HEK293 (cell line): ENCODE measurements at regions not wholly inside any gene's neighbourhood (a gene's known extent, or its start where the extent isn't known, plus 50 kb on each side); places are given as distances from the start of the nearest gene placed in this dataset.

ENCODE experiments used
- CTCF ChIA-PET: fragments of 350-600 bp; formaldehyde crosslinking; extraction: SDS; loops from one replicate; lab custom pipeline; 2021; ENCODE audit warnings: antibody characterized with exemption; lab: Yijun Ruan, JAX
- POLR2A ChIA-PET: fragments of 300-600 bp; formaldehyde crosslinking; extraction: SDS; loops from one replicate; lab custom pipeline; 2020; ENCODE audit warnings: antibody characterized with exemption, inconsistent platforms; lab: Yijun Ruan, JAX
- H3K27ac ChIP-seq: fragments of 200-500 bp; sonication (Bioruptor generic); 2 replicates; pipeline ENCODE4 v1.5.1; 2014; ENCODE audit warnings: low read depth, low read length, control low read depth, inconsistent platforms; ENCODE audit errors: extremely low read depth
- H3K36me3 ChIP-seq, 2 experiments: fragments of 200-500 bp in 1 of 2; sonication (Bioruptor generic) in 1 of 2; 1 replicate in 1 of 2; 2 replicates in 1 of 2; pipeline ENCODE4 v1.5.1; 2014 to 2017; ENCODE audit warnings: inconsistent platforms in 2 of 2, low read length in 2 of 2; ENCODE audit not compliant: control insufficient read depth in 2 of 2, insufficient read depth in 1 of 2
- H3K4me1 ChIP-seq: fragments of 200-500 bp; sonication (Bioruptor generic); 2 replicates; pipeline ENCODE4 v1.5.1; 2014; ENCODE audit warnings: mild to moderate bottlenecking, low read length, inconsistent platforms; ENCODE audit not compliant: control insufficient read depth, insufficient read depth
- H3K4me3 ChIP-seq: 2 replicates; pipeline ENCODE4 v1.5.1; 2011; ENCODE audit warnings: low read depth, mild to moderate bottlenecking, control low read depth, low read length, moderate library complexity
- H3K9me3 ChIP-seq: fragments of 200-500 bp; sonication (Bioruptor generic); 2 replicates; pipeline ENCODE4 v1.5.1; 2014; ENCODE audit warnings: low read depth, low read length, inconsistent platforms; ENCODE audit not compliant: control insufficient read depth, insufficient read depth
- AEBP2 ChIP-seq: fragments of 450-650 bp; formaldehyde crosslinking; IDR thresholded peaks from 2 replicates; pipeline ENCODE4 v1.5.1; 2016; ENCODE audit warnings: missing biosample characterization, missing genetic modification characterization, borderline replicate concordance
- HOXC10 ChIP-seq: sonication (generic); formaldehyde crosslinking; IDR thresholded peaks from 2 replicates; pipeline ENCODE4 v1.8.1; 2023; ENCODE audit warnings: mild to moderate bottlenecking, missing genetic modification reagents
- PRDM1 ChIP-seq: fragments of 450-650 bp; formaldehyde crosslinking; IDR thresholded peaks from 2 replicates; pipeline ENCODE4; 2016; ENCODE audit warnings: missing biosample characterization, missing genetic modification characterization
- RBAK ChIP-seq: fragments of 450-650 bp; formaldehyde crosslinking; IDR thresholded peaks from 2 replicates; pipeline ENCODE4 v1.5.1; 2016; ENCODE audit warnings: missing biosample characterization, missing genetic modification characterization
- SP2 ChIP-seq: fragments of 450-650 bp; formaldehyde crosslinking; IDR thresholded peaks from 2 replicates; pipeline ENCODE4 v1.5.1; 2016; ENCODE audit warnings: missing biosample characterization, missing genetic modification characterization
- SP3 ChIP-seq: fragments of 450-650 bp; formaldehyde crosslinking; IDR thresholded peaks from 2 replicates; pipeline ENCODE4 v1.5.1; 2016; ENCODE audit warnings: missing biosample characterization, missing genetic modification characterization
- TRIM28 ChIP-seq: IDR thresholded peaks from 2 replicates; pipeline ENCODE4 v1.6.1; 2011; ENCODE audit warnings: low read length, control low read depth, borderline replicate concordance
- ZBTB8A ChIP-seq: fragments of 450-650 bp; formaldehyde crosslinking; IDR thresholded peaks from 2 replicates; pipeline ENCODE4 v1.5.1; 2016; ENCODE audit warnings: missing biosample characterization, missing genetic modification characterization
- ZFP41 ChIP-seq: fragments of 450-650 bp; formaldehyde crosslinking; IDR thresholded peaks from 2 replicates; pipeline ENCODE4 v1.5.1; 2016; ENCODE audit warnings: missing biosample characterization, missing genetic modification characterization, borderline replicate concordance
- ZNF248 ChIP-seq: fragments of 450-650 bp; formaldehyde crosslinking; IDR thresholded peaks from 2 replicates; pipeline ENCODE4 v1.5.1; 2017; ENCODE audit warnings: missing biosample characterization, missing genetic modification characterization
- ZNF274 ChIP-seq, 2 experiments: fragments of 200-500 bp in 1 of 2; fragments of 450-650 bp in 1 of 2; sonication (Bioruptor generic) in 1 of 2; formaldehyde crosslinking in 1 of 2; IDR thresholded peaks; 2 replicates each; pipeline versions ENCODE4 v1.5.1 to v1.6.1; 2014 to 2016; ENCODE audit warnings: borderline replicate concordance in 1 of 2, inconsistent platforms in 1 of 2, low read length in 1 of 2, missing biosample characterization in 1 of 2, missing genetic modification characterization in 1 of 2
- ZNF292 ChIP-seq: fragments of 450-650 bp; formaldehyde crosslinking; IDR thresholded peaks from 2 replicates; pipeline ENCODE4 v1.5.1; 2016; ENCODE audit warnings: low read depth, missing biosample characterization, missing genetic modification characterization, borderline replicate concordance
- ZNF473 ChIP-seq: fragments of 450-650 bp; formaldehyde crosslinking; IDR thresholded peaks from 2 replicates; pipeline ENCODE4 v1.5.1; 2017; ENCODE audit warnings: missing biosample characterization, missing genetic modification characterization
- ZNF558 ChIP-seq: fragments of 450-650 bp; formaldehyde crosslinking; IDR thresholded peaks from 2 replicates; pipeline ENCODE4 v1.5.1; 2016; ENCODE audit warnings: missing biosample characterization, missing genetic modification characterization
- ZNF610 ChIP-seq: fragments of 450-650 bp; formaldehyde crosslinking; IDR thresholded peaks from 2 replicates; pipeline ENCODE4 v1.5.1; 2016; ENCODE audit warnings: missing biosample characterization, missing genetic modification characterization, borderline replicate concordance
- ZNF701 ChIP-seq: fragments of 450-650 bp; formaldehyde crosslinking; IDR thresholded peaks from 2 replicates; pipeline ENCODE4 v1.5.1; 2016; ENCODE audit warnings: missing biosample characterization, missing genetic modification characterization
- ZSCAN5A ChIP-seq: fragments of 450-650 bp; formaldehyde crosslinking; IDR thresholded peaks from 2 replicates; pipeline ENCODE4 v1.5.1; 2016; ENCODE audit warnings: missing biosample characterization, missing genetic modification characterization
- TF ChIP-seq, protein P1 (sequence below): fragments of 450-650 bp; formaldehyde crosslinking; IDR thresholded peaks from 2 replicates; pipeline ENCODE4 v1.5.1; 2017; ENCODE audit warnings: missing biosample characterization, missing genetic modification characterization
- TF ChIP-seq, protein P2 (sequence below): fragments of 450-650 bp; formaldehyde crosslinking; IDR thresholded peaks from 2 replicates; pipeline ENCODE4 v1.5.1; 2017; ENCODE audit warnings: missing biosample characterization, missing genetic modification characterization
- TF ChIP-seq, protein P3 (sequence below): fragments of 450-650 bp; formaldehyde crosslinking; IDR thresholded peaks from 2 replicates; pipeline ENCODE4 v1.5.1; 2016; ENCODE audit warnings: missing biosample characterization, missing genetic modification characterization

- TF ChIP-seq, protein P1, sequence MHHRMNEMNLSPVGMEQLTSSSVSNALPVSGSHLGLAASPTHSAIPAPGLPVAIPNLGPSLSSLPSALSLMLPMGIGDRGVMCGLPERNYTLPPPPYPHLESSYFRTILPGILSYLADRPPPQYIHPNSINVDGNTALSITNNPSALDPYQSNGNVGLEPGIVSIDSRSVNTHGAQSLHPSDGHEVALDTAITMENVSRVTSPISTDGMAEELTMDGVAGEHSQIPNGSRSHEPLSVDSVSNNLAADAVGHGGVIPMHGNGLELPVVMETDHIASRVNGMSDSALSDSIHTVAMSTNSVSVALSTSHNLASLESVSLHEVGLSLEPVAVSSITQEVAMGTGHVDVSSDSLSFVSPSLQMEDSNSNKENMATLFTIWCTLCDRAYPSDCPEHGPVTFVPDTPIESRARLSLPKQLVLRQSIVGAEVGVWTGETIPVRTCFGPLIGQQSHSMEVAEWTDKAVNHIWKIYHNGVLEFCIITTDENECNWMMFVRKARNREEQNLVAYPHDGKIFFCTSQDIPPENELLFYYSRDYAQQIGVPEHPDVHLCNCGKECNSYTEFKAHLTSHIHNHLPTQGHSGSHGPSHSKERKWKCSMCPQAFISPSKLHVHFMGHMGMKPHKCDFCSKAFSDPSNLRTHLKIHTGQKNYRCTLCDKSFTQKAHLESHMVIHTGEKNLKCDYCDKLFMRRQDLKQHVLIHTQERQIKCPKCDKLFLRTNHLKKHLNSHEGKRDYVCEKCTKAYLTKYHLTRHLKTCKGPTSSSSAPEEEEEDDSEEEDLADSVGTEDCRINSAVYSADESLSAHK (tag by site-specific recombination), result no peak
Observed at GRCh38 chr2:161095314-161095713, 64.9 kb upstream of the TANK start (continued).

DNA sequence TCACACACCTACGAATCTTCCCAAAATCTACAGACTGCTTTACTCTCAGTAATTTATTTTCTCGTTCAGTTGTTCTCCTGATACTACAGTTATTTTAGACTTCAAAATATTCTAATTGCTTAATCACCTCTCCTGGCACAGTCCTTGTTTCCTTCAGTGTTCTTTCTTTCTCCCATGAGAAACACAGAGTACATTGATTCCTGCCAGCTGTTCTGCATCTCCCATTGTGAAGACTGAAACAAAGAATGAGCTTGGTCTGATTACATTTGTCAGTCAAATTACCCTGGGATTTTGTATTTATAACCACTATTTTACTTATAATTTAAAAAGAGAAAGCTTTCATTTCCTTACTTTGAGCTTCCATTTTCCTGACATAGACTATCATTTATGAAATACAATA lies 63.9 kb upstream of the TANK start:
- TF ChIP-seq PRDM1 (tag by site-specific recombination), result no peak
- no peak for TF ChIP-seq ZNF248 (tag by site-specific recombination)
- TF ChIP-seq ZSCAN5A (tag by site-specific recombination), result no peak
- no peak for TF ChIP-seq ZNF701 (tag by site-specific recombination)
- no peak for TF ChIP-seq ZNF610 (tag by site-specific recombination)
- no peak for TF ChIP-seq SP2 (tag by site-specific recombination)
- no peak for TF ChIP-seq HOXC10 (CRISPR knock-in tag)
- TF ChIP-seq RBAK (tag by site-specific recombination), result no peak
- TF ChIP-seq, protein P2, sequence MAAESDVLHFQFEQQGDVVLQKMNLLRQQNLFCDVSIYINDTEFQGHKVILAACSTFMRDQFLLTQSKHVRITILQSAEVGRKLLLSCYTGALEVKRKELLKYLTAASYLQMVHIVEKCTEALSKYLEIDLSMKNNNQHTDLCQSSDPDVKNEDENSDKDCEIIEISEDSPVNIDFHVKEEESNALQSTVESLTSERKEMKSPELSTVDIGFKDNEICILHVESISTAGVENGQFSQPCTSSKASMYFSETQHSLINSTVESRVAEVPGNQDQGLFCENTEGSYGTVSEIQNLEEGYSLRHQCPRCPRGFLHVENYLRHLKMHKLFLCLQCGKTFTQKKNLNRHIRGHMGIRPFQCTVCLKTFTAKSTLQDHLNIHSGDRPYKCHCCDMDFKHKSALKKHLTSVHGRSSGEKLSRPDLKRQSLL (tag by site-specific recombination), result no peak
- TF ChIP-seq ZNF292, result no peak
- TF ChIP-seq AEBP2 (tag by site-specific recombination), result no peak
- TF ChIP-seq ZNF274 (IDR thresholded peaks at IDR 0.05; ENCODE audit: low read length), result no peak
- TF ChIP-seq ZNF274 (tag by site-specific recombination; IDR thresholded peaks at IDR 0.05; ENCODE audit: borderline replicate concordance), result no peak
- TF ChIP-seq TRIM28, result no peak
- TF ChIP-seq ZNF558, result no peak
- TF ChIP-seq SP3 (tag by site-specific recombination), result no peak
- TF ChIP-seq, protein P3, sequence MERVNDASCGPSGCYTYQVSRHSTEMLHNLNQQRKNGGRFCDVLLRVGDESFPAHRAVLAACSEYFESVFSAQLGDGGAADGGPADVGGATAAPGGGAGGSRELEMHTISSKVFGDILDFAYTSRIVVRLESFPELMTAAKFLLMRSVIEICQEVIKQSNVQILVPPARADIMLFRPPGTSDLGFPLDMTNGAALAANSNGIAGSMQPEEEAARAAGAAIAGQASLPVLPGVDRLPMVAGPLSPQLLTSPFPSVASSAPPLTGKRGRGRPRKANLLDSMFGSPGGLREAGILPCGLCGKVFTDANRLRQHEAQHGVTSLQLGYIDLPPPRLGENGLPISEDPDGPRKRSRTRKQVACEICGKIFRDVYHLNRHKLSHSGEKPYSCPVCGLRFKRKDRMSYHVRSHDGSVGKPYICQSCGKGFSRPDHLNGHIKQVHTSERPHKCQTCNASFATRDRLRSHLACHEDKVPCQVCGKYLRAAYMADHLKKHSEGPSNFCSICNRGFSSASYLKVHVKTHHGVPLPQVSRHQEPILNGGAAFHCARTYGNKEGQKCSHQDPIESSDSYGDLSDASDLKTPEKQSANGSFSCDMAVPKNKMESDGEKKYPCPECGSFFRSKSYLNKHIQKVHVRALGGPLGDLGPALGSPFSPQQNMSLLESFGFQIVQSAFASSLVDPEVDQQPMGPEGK, result no peak
- no peak for TF ChIP-seq ZNF473 (tag by site-specific recombination)
- no peak for TF ChIP-seq ZFP41 (tag by site-specific recombination)
- no peak for TF ChIP-seq ZBTB8A
- CTCF ChIA-PET, result interaction anchor here (1.4 kb wide), 1 partner anchor 33 kb away, joined by 3 read pairs; no protein-coding TSS in a partner anchor
- H3K36me3 ChIP-seq, result no peaks in the 10 kb centered on the region
- POLR2A ChIA-PET, result no interaction called here
- no peak overlapping the region for H3K27ac ChIP-seq
- no peak overlapping the region for H3K4me3 ChIP-seq
- H3K4me1 ChIP-seq, result no peaks in the 10 kb centered on the region; the same call in 1 of the 2 replicates
- H3K9me3 ChIP-seq, result no peaks in the 10 kb centered on the region
